CD14-positive monocyte (primary cell): ENCODE measurements at regions not wholly inside any gene's neighbourhood (a gene's known extent, or its start where the extent isn't known, plus 50 kb on each side); places are given as distances from the start of the nearest gene placed in this dataset.

ENCODE experiments used
- DNase-seq, 3 donors: peaks; one replicate each; pipeline ENCODE4 v3.0.0-alpha.2; 2011 to 2022
- H2AFZ ChIP-seq: 2 replicates; pipeline ENCODE4 v1.6.0; 2012; ENCODE audit warnings: mild to moderate bottlenecking, low read depth, low read length, inconsistent platforms; ENCODE audit not compliant: insufficient read depth, poor library complexity, severe bottlenecking
- H3K27ac ChIP-seq, 2 donors: 1 replicate in 1 of 2; 2 replicates in 1 of 2; pipeline ENCODE4 v1.5.1; 2012 to 2013; ENCODE audit warnings: low read length in 2 of 2, control low read depth in 1 of 2, inconsistent platforms in 1 of 2, low read depth in 1 of 2, mild to moderate bottlenecking in 1 of 2
- H3K27me3 ChIP-seq, 2 donors: one replicate each; pipeline versions ENCODE4 v1.6.0 to v1.6.1; 2011 to 2013; ENCODE audit warnings: low read length in 2 of 2; ENCODE audit not compliant: control insufficient read depth in 2 of 2, insufficient read depth in 2 of 2
- H3K36me3 ChIP-seq, 2 donors: replicated peaks in 1 of 2; 1 replicate in 1 of 2; 2 replicates in 1 of 2; pipeline versions ENCODE4 v1.5.1 to v1.6.1; 2012 to 2013; ENCODE audit warnings: low read length in 2 of 2, control low read depth in 1 of 2, inconsistent platforms in 1 of 2, mild to moderate bottlenecking in 1 of 2; ENCODE audit not compliant: insufficient read depth in 2 of 2, control insufficient read depth in 1 of 2
- H3K4me1 ChIP-seq, 2 donors: 1 replicate in 1 of 2; 2 replicates in 1 of 2; pipeline versions ENCODE4 v1.5.1 to v1.6.1; 2012 to 2013; ENCODE audit warnings: low read length in 2 of 2, control low read depth in 1 of 2, inconsistent platforms in 1 of 2, mild to moderate bottlenecking in 1 of 2, moderate library complexity in 1 of 2; ENCODE audit not compliant: insufficient read depth in 2 of 2, control insufficient read depth in 1 of 2
- H3K4me2 ChIP-seq: replicated peaks from 2 replicates; pipeline ENCODE3; 2012; ENCODE audit warnings: low read length, moderate library complexity, mild to moderate bottlenecking; ENCODE audit not compliant: poor library complexity, severe bottlenecking; ENCODE audit errors: extremely low read depth
- H3K4me3 ChIP-seq, 3 experiments: fragments of 200-600 bp in 1 of 3; sonication (generic) in 1 of 3; replicated peaks in 1 of 3; 1 replicate in 2 of 3; 2 replicates in 1 of 3; pipeline ENCODE4 v1.5.1; 2011 to 2013; ENCODE audit warnings: low read length in 3 of 3, mild to moderate bottlenecking in 3 of 3, control low read depth in 2 of 3, low read depth in 2 of 3, inconsistent platforms in 1 of 3, moderate library complexity in 1 of 3
- H3K79me2 ChIP-seq: 2 replicates; pipeline ENCODE4 v1.6.0; 2012; ENCODE audit warnings: mild to moderate bottlenecking, control low read depth, inconsistent platforms, low read length, moderate library complexity; ENCODE audit not compliant: insufficient read depth
- H3K9ac ChIP-seq: 2 replicates; pipeline ENCODE4 v1.6.0; 2017; ENCODE audit warnings: low read length, mild to moderate bottlenecking; ENCODE audit not compliant: insufficient read depth, poor library complexity, severe bottlenecking
- H3K9me3 ChIP-seq, 2 donors: replicated peaks in 1 of 2; 1 replicate in 1 of 2; 2 replicates in 1 of 2; pipeline versions ENCODE4 v1.5.1 to v1.6.1; 2012 to 2013; ENCODE audit warnings: low read length in 2 of 2, control low read depth in 1 of 2; ENCODE audit not compliant: control insufficient read depth in 1 of 2, insufficient read depth in 1 of 2
- H4K20me1 ChIP-seq: 2 replicates; pipeline ENCODE4 v1.6.0; 2012; ENCODE audit warnings: mild to moderate bottlenecking, low read length, control low read depth, moderate library complexity; ENCODE audit not compliant: insufficient read depth
- H3K27ac Mint-ChIP-seq, 7 donors: one replicate each; pipeline ENCODE4 v1.8.0; 2020; ENCODE audit warnings: mild to moderate bottlenecking in 7 of 7, mixed read lengths in 7 of 7, moderate library complexity in 6 of 7, inconsistent platforms in 2 of 7
- H3K27me3 Mint-ChIP-seq, 3 donors: one replicate each; pipeline ENCODE4 v1.8.0; 2021 to 2022; ENCODE audit warnings: low read depth in 3 of 3, mild to moderate bottlenecking in 3 of 3, mixed read lengths in 3 of 3, moderate library complexity in 3 of 3, inconsistent platforms in 1 of 3
- H3K36me3 Mint-ChIP-seq, 2 donors: one replicate each; pipeline ENCODE4 v1.8.0; 2020; ENCODE audit warnings: mixed read lengths in 2 of 2, inconsistent platforms in 1 of 2, mild to moderate bottlenecking in 1 of 2
- H3K4me1 Mint-ChIP-seq: one replicate; pipeline ENCODE4 v1.8.0; 2020; ENCODE audit warnings: mild to moderate bottlenecking, mixed read lengths
- H3K4me3 Mint-ChIP-seq, 2 donors: one replicate each; pipeline ENCODE4 v1.8.0; 2020; ENCODE audit warnings: mild to moderate bottlenecking in 2 of 2, mixed read lengths in 2 of 2, moderate library complexity in 1 of 2
- H3K9me3 Mint-ChIP-seq, 7 donors: one replicate each; pipeline ENCODE4 v1.8.0; 2020 to 2022; ENCODE audit warnings: mixed read lengths in 7 of 7, mild to moderate bottlenecking in 6 of 7, moderate library complexity in 6 of 7, inconsistent platforms in 2 of 7
- CTCF ChIP-seq: fragments of 200-600 bp; IDR thresholded peaks from one replicate; pipeline ENCODE4 v1.8.0; 2022; ENCODE audit warnings: antibody characterized with exemption, mild to moderate bottlenecking
- WGBS: methylation state at CpG from one replicate; pipeline ENCODE4 v1.1.5; 2013; ENCODE audit warnings: missing lambda C conversion rate; ENCODE audit not compliant: insufficient coverage; 5-methylcytosine and 5-hydroxymethylcytosine counted together
- intact Hi-C, 2 donors: fragments of 100-400 bp; cut with micrococcal nuclease; formaldehyde crosslinking; loops; one replicate each; pipeline versions ENCODE4 v1.15.0 to v1.15.1; 2023

- no peak for TF ChIP-seq CTCF
- H3K4me1 Mint-ChIP-seq = no peaks in the 10 kb centered on the region
- H3K4me3 Mint-ChIP-seq = no peak overlapping the region
- no peak overlapping the region for H3K27ac ChIP-seq
- no peaks in the 10 kb centered on the region for H3K79me2 ChIP-seq
- H3K27me3 Mint-ChIP-seq = no peaks in the 10 kb centered on the region
- H3K36me3 ChIP-seq = no peaks in the 10 kb centered on the region
- H3K36me3 Mint-ChIP-seq = no peaks in the 10 kb centered on the region
- H3K9ac ChIP-seq = no peak overlapping the region
- H3K27ac Mint-ChIP-seq = no peak overlapping the region
- no peak overlapping the region for H3K4me2 ChIP-seq
- DNase-seq = no peak
- no peaks in the 10 kb centered on the region for H4K20me1 ChIP-seq
- H3K27me3 ChIP-seq = no peaks in the 10 kb centered on the region
- no peaks in the 10 kb centered on the region for H3K4me1 ChIP-seq
- intact Hi-C loops = no loop called here
- no peak overlapping the region for H3K4me3 ChIP-seq
- H3K9me3 Mint-ChIP-seq = peaks cover 0 to 4% (median 0%) of the 10 kb centered on the region in 7 donors
- no peak overlapping the region for H2AFZ ChIP-seq
- WGBS = 80% methylated on average over 1 of the region's 3 CpGs
- no peaks in the 10 kb centered on the region for H3K9me3 ChIP-seq
Measured at GRCh38 chr11:130761560-130762220, 154.6 kb downstream of the SNX19 start.

- no peaks in the 10 kb centered on the region for H3K79me2 ChIP-seq
- WGBS = 94% methylated on average over 3 of the region's 7 CpGs
- no peak overlapping the region for H3K4me3 ChIP-seq
- H4K20me1 ChIP-seq = no peaks in the 10 kb centered on the region
- H2AFZ ChIP-seq = no peak overlapping the region
- H3K4me1 ChIP-seq = no peaks in the 10 kb centered on the region
- H3K9ac ChIP-seq = no peak overlapping the region
- intact Hi-C loops = no loop called here
- Mint-ChIP-seq H3K27ac (no peak overlapping the region), H3K9me3 (peaks cover 0 to 5% (median 0%) of the 10 kb centered on the region in 7 donors), H3K36me3 (no peaks in the 10 kb centered on the region), H3K4me3 (no peak overlapping the region), H3K4me1 (no peaks in the 10 kb centered on the region), H3K27me3 (no peaks in the 10 kb centered on the region)
- no peak overlapping the region for H3K4me2 ChIP-seq
- H3K36me3 ChIP-seq = no peaks in the 10 kb centered on the region
- no peaks in the 10 kb centered on the region for H3K9me3 ChIP-seq
- TF ChIP-seq CTCF = no peak
- H3K27me3 ChIP-seq = no peaks in the 10 kb centered on the region
- DNase-seq = no peak
- H3K27ac ChIP-seq = no peak overlapping the region
Measured at GRCh38 chr11:130762638-130763037, 153.6 kb downstream of the SNX19 start.
